Esophagus mucosa (tissue), 1 donor: ENCODE measurements at regions not wholly inside any gene's neighbourhood (a gene's known extent, or its start where the extent isn't known, plus 50 kb on each side); places are given as distances from the start of the nearest gene placed in this dataset.
"Not testable (repeated sequence)": the region's sequence is repeated elsewhere in the genome, so short reads cannot be mapped to it uniquely, and the experiment has no call there.

ENCODE experiments used
- ATAC-seq: fragments of 200-7000 bp; cut with Tn5 transposase; one replicate; pipeline ENCODE4 v1.9.1; 2020
- donor health status: DM: yes; HTN: yes; CAD: no.

GRCh38 chrX:120752431-120753082, 122.7 kb upstream of the C1GALT1C1 start:
- no peak for ATAC-seq

DNA sequence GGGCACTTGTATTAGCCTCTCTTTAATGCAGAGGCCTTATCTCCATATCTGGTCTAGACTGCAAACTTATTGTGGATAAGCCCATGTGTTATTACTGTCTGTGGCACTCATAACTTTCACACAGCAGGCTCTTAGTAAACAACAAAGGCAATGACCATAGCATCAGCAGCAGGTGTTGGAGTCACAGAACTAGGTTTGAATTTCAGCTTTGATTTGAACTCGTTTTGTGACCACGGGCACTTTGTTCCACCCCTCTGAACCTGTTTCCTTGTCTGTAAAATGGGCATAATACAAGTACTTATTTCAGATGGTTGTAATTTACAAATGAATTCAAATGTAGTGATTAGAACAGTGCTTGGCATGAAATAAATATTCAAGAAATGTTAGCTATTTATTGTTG, 121.8 kb upstream of the C1GALT1C1 start:
- ATAC-seq = no peak

- ATAC-seq = no peak
Measured at GRCh38 chrX:120750381-120750780, 120.5 kb upstream of the C1GALT1C1 start.

GRCh38 chrX:120749141-120749846, 119.4 kb upstream of the C1GALT1C1 start:
- ATAC-seq = no peak

GRCh38 chrX:120746153-120746552, 116.3 kb upstream of the C1GALT1C1 start:
- ATAC-seq = no peak

DNA sequence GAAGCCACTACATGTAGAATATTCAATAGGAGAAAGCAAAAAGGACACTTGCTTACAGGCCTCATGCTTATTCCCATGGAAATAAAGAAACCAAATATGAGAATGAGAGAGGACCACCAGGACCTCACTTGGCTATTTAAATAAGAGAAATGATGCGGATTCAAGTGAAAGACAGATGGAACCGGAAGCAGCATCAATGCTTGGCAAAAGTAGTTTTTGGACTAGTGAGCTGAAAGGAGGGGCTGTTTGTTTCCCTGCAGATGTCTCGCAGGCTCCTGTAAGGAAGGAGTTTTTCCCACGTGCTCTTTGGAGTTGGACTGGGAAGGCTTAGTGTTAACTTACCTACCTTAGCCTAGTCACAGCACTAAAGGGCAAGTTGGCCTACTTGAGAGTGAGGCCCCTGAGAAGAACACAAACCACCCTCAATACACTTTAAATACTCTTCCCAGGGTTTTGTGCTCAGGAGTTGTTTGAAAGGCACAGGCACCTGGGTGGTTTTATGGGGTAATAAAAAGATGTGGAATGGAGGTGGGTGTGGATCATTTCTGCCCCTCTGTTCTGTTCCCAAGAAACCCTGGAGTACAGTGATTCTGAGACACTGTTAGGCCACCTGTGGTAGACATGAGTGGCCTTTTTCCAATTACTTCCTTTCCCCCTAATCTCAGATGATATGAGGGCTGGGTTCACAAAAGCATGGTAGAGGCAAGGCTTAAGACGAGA, 113.3 kb upstream of the C1GALT1C1 start:
- ATAC-seq = no peak

DNA sequence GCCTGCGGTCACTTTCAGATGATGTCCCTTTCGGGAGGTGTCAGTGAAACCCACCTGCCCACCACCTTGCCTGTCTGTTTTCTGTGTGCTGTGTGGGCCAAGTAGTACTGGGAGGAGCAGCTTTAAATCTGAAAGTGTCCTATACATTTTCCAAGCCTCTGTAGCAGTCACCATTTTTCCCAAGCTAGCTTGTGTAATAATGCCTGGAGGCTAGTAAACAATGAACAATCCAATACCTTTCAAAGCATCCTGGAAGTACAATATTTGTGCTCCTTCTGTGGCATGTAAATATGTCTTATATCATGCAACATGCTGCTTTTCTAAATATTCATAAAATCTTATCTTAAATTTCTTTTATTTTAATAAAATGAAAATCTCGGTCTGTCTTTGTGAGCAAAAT, 111.6 kb upstream of the C1GALT1C1 start:
- no peak for ATAC-seq

DNA sequence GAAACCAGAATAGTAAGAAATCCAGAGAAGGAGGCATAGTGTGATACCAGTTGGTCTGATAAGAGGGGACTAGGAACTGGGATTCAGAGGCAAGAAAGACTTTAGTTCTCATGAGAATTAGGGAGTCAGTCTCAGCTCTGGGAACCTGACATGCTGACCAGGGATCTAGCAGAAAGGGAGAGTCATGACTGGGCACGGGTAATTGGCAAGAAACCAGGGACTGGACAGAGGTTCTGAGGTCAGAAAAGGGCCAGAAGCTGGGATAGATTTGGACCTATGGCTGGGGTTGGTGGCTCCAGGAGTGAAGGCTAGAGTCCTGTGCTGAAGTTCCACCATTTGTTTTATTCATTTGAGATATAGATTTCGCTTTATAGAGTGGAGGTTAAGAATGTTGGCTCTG, 110.2 kb upstream of the C1GALT1C1 start:
- ATAC-seq = no peak

DNA sequence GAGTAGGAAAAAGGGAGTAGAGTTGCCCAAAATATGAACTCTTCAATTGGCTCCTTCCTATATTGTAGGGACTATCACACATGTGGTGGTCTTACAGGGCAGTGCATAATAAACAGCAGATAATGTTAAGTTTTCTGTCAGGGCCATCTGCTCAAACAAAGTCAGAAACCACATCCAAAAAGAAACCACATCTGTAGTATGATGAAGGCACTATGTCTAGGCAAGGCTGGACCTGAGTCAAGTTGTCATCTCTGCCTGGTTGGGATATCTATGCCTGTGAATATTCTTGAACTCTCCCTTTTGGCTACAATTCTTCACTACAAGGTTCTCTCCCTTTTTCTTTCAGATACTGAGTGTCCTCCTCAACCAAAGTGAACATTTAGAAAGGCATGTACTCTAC, 109.4 kb upstream of the C1GALT1C1 start:
- ATAC-seq = no peak

- no peak for ATAC-seq
Measured at GRCh38 chrX:120736989-120737388, 107.1 kb upstream of the C1GALT1C1 start.

GRCh38 chrX:120735966-120736365, 106.1 kb upstream of the C1GALT1C1 start:
- no peak for ATAC-seq

GRCh38 chrX:120732879-120733278, 103.0 kb upstream of the C1GALT1C1 start:
- ATAC-seq = no peak

GRCh38 chrX:120732461-120732860, 102.6 kb upstream of the C1GALT1C1 start:
- ATAC-seq = no peak

GRCh38 chrX:120731386-120731785, 101.5 kb upstream of the C1GALT1C1 start:
- no peak for ATAC-seq

DNA sequence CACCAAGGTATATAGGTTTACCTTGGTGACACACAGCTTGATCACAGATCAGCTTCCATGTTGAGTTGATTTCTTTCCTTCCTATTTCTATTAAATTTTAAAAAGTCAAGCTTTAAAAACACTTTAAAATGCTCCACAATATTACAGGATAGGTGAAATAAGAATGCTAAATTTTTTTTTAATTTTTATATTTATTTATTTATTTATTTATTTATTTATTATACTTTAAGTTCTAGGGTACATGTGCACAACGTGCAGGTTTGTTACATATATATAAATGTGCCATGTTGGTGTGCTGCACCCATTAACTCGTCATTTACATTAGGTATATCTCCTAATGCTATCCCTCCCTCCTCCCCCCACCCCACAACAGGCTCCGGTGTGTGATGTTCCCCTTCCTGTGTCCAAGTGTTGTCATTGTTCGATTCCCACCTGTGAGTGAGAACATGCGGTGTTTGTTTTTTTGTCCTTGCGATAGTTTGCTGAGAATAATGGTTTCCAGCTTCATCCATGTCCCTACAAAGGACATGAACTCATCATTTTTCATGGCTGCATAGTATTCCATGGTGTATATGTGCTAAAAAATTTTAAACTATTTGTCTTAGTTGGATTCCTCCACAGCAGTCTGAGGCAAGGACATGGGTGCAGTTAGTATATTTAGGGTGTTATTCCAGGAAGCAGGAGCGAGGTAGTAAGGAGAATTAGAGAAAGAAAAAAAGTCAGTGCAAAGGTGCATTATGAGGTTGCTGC, 99.8 kb upstream of the C1GALT1C1 start:
- not testable (repeated sequence) for ATAC-seq

DNA sequence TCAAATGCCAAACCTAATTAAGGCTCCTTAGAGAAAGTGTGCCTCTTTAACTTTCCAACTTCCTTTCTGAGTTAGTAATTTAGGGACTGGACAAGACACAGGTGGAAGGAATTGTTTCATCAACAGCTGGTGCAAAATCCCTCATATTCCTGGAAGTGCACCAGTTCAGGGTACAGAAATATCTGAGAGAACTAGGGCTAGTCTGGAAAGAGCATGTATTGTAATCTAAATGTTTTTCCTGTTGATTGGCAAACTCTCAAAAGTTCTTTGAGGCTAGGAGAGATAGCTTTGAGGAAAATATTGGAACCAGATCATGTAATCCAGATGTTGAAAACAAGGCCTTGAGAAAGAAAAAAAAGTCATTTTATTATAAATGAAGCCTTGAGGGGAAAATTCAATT, 98.1 kb upstream of the C1GALT1C1 start:
- ATAC-seq = no peak

DNA sequence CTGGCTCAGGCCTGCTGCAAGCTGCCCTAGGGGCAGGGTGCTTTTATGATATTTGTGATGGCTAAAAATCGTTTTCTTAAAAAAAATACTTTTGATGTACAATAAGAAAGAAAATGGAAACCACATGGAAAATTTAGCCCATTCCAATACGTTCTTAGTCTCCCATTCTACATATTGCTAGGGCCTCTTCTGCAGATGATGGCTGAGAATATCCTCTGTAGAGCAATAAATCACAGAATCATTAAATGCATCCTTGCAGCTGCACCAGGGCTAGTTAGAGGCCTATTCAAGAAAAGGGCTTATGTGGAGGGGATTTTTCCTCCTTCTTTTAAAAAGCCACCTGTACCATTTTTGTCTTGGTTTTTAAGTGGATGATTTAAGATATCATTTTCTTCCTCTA, 97.6 kb upstream of the C1GALT1C1 start:
- ATAC-seq = no peak

DNA sequence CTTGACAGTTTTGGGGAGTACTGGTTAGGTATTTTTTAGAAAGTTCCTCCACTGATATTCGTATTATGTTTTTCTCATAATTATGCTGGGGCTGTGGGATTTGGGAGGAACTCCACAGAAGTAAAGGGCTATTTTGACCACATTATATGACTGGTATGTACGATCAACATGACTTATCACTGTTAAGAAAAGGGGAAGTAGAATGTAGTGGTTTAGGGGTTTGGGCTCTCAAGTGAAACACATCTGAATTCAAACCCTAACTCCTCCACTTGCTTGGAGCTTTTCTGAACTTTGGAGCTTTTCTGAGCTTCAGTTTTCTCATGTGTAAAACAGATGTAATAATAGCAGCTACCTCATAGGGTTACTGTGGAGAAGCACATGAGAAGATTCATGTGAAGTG, 96.4 kb upstream of the C1GALT1C1 start:
- no peak for ATAC-seq

DNA sequence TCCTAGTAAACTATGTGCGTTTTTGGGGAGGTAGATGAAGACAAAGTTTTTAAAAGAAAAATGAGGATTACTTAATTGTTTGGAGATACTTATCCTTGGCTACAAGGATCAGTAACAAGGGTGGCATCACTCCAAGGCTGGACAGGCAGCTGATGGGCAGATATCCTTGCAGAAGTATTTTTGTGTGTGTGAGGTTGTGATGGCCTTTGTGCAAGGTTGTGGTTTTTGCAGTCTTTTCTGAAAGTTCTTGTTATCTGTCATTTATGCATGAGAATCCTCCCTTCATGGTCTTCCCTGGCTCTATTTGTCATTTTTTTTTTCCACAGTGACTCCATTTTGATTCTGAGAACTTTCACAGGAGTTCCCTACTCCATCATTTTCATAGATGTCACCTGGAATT, 96.0 kb upstream of the C1GALT1C1 start:
- no peak for ATAC-seq

GRCh38 chrX:120719622-120720021, 89.8 kb upstream of the C1GALT1C1 start:
- no peak for ATAC-seq

GRCh38 chrX:120718969-120719368, 89.1 kb upstream of the C1GALT1C1 start:
- no peak for ATAC-seq

GRCh38 chrX:120702337-120702736, 72.5 kb upstream of the C1GALT1C1 start:
- not testable (repeated sequence) for ATAC-seq

DNA sequence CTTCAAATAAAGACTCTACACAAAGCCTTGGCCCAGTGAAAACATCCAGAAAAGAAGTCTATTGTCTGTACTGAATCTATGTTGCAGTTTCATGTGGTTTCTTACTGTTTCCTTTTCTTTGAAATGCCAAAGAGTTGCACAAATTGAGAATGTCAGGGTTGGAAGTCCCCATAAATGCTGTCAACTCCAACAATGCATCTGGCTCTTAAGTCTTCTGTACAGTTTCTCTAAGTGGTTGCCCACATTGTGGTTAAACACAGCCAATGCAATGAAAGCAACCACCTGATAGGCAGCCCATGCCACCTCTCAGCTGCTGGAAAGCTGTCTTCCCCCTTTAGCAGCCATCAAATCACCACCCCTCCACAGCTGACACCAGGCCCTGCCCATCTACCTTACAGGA, 67.2 kb upstream of the C1GALT1C1 start:
- ATAC-seq = no peak
